ENCODE measurements at regions not wholly inside any gene's neighbourhood (a gene's known extent, or its start where the extent isn't known, plus 50 kb on each side); places are given as distances from the start of the nearest gene placed in this dataset.

DNA sequence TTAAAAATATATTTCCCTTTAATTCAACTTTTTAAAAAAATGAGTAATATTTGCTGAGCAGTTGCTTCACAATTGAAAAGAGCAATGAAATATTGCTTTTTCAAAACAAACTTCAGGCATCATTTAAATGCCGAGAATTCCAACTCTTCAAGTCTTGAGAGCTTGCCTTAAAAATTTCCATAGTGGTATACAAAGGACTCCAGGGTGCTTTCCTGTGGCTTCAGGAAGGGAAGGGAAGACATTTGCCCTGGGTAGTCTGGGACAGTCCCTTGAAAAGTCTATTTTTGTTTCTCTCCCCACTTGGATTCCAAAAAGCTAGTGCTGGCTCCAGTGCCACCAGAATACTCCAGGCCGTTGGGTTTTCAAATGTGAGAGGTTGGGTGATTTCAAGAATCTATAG is 71.7 kb downstream of the HYCC1 start:
- Histone ChIP-seq H3K4me1 (no peaks in the 10 kb centered on the region), H3K9me3 (no peaks in the 10 kb centered on the region), H3K27me3 (no peaks in the 10 kb centered on the region), H3K4me3 (no peak overlapping the region), H3K27ac (no peak overlapping the region), H3K36me3 (no peaks in the 10 kb centered on the region)
- intact Hi-C loops (cut with DNase I; ENCODE audit: low total_unique reads), result no loop called here
- no peak for DNase-seq (ENCODE audit: low spot score in 2 of 2)
- no peak for TF ChIP-seq POLR2AphosphoS5 (IDR thresholded peaks at IDR 0.05)
- no peak for TF ChIP-seq CTCF (IDR thresholded peaks at IDR 0.05)
- TF ChIP-seq POLR2A (IDR thresholded peaks at IDR 0.05), result no peak

DNA sequence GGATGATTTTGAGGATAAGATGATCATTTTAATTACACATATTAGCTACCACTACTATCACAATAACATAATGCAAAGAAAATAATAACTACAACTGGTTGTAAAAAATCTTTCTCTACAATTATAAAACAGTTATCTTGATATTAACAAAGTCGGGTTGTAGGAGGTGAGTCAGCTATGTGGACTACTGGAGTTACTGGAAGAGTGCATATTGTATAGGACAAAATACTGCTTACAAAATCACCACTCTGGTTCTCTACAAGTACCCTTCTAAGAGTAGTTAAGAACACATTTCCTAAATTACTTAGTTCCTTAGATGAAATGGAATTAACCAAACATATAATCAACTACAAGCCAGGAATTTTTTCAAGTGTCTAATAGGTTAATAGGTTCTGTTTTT is 74.1 kb downstream of the HYCC1 start:
- H3K4me3 ChIP-seq, result no peak overlapping the region
- intact Hi-C loops (cut with DNase I; ENCODE audit: low total_unique reads), result no loop called here
- no peak overlapping the region for H3K27ac ChIP-seq
- H3K27me3 ChIP-seq, result no peaks in the 10 kb centered on the region
- no peaks in the 10 kb centered on the region for H3K4me1 ChIP-seq
- DNase-seq (ENCODE audit: low spot score in 2 of 2), result no peak
- no peaks in the 10 kb centered on the region for H3K36me3 ChIP-seq
- H3K9me3 ChIP-seq, result no peaks in the 10 kb centered on the region
- TF ChIP-seq CTCF (IDR thresholded peaks at IDR 0.05) (no peak), POLR2AphosphoS5 (IDR thresholded peaks at IDR 0.05) (no peak), POLR2A (IDR thresholded peaks at IDR 0.05) (no peak)

DNA sequence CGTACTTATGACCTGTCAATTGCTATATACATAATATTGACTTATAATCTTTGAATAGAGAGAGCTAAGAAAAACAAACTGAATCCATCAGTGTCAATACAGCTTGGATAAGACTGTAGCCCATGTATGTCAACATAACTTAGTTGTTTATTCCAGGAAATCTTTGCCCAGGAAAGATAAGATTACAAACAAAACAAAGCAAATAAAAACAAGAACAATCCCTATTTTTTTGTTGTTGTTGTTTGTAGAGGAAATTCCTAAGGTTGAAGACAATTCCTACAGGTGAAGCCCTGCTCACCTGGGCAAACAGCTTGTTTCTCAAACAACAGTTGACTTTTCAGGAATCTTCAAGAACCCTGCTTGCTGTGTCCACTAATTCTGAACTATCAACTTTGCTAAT is 76.0 kb downstream of the HYCC1 start:
- intact Hi-C loops (cut with DNase I; ENCODE audit: low total_unique reads), result no loop called here
- Histone ChIP-seq H3K27me3 (no peaks in the 10 kb centered on the region), H3K4me3 (no peak overlapping the region), H3K4me1 (no peaks in the 10 kb centered on the region), H3K27ac (no peak overlapping the region), H3K36me3 (no peaks in the 10 kb centered on the region), H3K9me3 (no peaks in the 10 kb centered on the region)
- TF ChIP-seq POLR2AphosphoS5 (IDR thresholded peaks at IDR 0.05) (no peak), CTCF (IDR thresholded peaks at IDR 0.05) (no peak), POLR2A (IDR thresholded peaks at IDR 0.05) (no peak)
- no peak for DNase-seq (ENCODE audit: low spot score in 2 of 2)

DNA sequence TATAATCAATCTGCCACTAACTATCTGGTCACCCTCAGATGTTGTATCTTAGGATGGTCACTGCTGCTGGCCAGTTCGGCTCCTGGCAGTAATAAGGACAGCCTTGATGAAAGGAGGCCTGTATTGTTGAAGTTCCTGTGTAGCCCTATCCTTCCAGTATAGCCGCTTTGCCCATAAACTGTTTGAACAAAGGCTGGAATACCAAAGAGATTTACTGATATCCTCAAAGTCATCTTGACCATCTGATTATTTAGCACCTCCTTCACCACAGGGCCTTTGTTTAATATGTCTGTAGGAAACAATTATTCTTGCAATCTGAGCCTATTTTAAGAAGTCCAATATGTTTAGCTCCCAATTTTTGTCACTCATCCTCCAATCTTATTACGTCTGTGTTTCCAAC is 77.7 kb downstream of the HYCC1 start:
- no peaks in the 10 kb centered on the region for H3K9me3 ChIP-seq
- no peak overlapping the region for H3K27ac ChIP-seq
- H3K4me3 ChIP-seq, result no peak overlapping the region
- DNase-seq (ENCODE audit: low spot score in 2 of 2), result no peak
- H3K36me3 ChIP-seq, result no peaks in the 10 kb centered on the region
- TF ChIP-seq CTCF (IDR thresholded peaks at IDR 0.05) (no peak), POLR2A (IDR thresholded peaks at IDR 0.05) (no peak), POLR2AphosphoS5 (IDR thresholded peaks at IDR 0.05) (no peak)
- intact Hi-C loops (cut with DNase I; ENCODE audit: low total_unique reads), result no loop called here
- no peaks in the 10 kb centered on the region for H3K27me3 ChIP-seq
- no peaks in the 10 kb centered on the region for H3K4me1 ChIP-seq

DNA sequence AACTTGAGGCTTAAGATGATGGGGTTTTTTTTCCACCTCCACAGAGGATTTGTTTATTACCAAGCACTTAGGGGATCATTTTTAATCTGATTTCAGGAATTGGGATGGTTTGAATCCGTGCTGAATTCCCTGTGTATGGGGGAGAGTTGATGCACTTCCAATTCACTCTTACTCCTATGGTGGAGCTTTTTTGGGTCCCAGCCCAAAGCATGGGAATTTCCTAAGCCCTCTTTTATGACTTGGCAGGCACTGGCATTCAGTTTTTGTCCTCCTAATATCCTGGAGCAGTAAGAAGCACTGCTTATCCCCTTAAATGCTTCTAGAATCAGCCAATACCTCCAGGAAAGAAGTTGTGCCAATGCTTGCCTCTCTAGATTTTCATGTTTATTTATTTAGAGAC is 78.7 kb downstream of the HYCC1 start:
- no peak for DNase-seq (ENCODE audit: low spot score in 2 of 2)
- Histone ChIP-seq H3K9me3 (no peaks in the 10 kb centered on the region), H3K27ac (no peak overlapping the region), H3K27me3 (no peaks in the 10 kb centered on the region), H3K4me3 (no peak overlapping the region), H3K4me1 (no peaks in the 10 kb centered on the region), H3K36me3 (no peaks in the 10 kb centered on the region)
- intact Hi-C loops (cut with DNase I; ENCODE audit: low total_unique reads), result no loop called here
- TF ChIP-seq POLR2AphosphoS5 (IDR thresholded peaks at IDR 0.05) (no peak), CTCF (IDR thresholded peaks at IDR 0.05) (no peak), POLR2A (IDR thresholded peaks at IDR 0.05) (no peak)
